HUES48 (cell line): ENCODE measurements at regions not wholly inside any gene's neighbourhood (a gene's known extent, or its start where the extent isn't known, plus 50 kb on each side); places are given as distances from the start of the nearest gene placed in this dataset.

ENCODE experiments used
- H3K27ac ChIP-seq: one replicate; pipeline ENCODE4 v1.7.0; 2013; ENCODE audit warnings: low read depth, low read length, inconsistent platforms
- H3K27me3 ChIP-seq: 2 replicates; pipeline ENCODE4 v1.6.1; 2013; ENCODE audit warnings: mild to moderate bottlenecking, low read length; ENCODE audit not compliant: control insufficient read depth, insufficient read depth
- H3K36me3 ChIP-seq: 2 replicates; pipeline ENCODE4 v1.6.1; 2013; ENCODE audit warnings: low read length; ENCODE audit not compliant: control insufficient read depth, insufficient read depth
- H3K4me1 ChIP-seq: 2 replicates; pipeline ENCODE4 v1.6.1; 2013; ENCODE audit warnings: mild to moderate bottlenecking, low read length; ENCODE audit not compliant: control insufficient read depth, insufficient read depth
- H3K4me3 ChIP-seq: 2 replicates; pipeline ENCODE4 v1.5.1; 2013; ENCODE audit warnings: mild to moderate bottlenecking, low read depth, low read length
- H3K9ac ChIP-seq: 2 replicates; pipeline ENCODE4 v1.6.1; 2013; ENCODE audit warnings: mild to moderate bottlenecking, low read depth, low read length, moderate library complexity
- H3K9me3 ChIP-seq: 2 replicates; pipeline ENCODE4 v1.6.1; 2013; ENCODE audit warnings: low read length; ENCODE audit not compliant: control insufficient read depth, insufficient read depth

DNA sequence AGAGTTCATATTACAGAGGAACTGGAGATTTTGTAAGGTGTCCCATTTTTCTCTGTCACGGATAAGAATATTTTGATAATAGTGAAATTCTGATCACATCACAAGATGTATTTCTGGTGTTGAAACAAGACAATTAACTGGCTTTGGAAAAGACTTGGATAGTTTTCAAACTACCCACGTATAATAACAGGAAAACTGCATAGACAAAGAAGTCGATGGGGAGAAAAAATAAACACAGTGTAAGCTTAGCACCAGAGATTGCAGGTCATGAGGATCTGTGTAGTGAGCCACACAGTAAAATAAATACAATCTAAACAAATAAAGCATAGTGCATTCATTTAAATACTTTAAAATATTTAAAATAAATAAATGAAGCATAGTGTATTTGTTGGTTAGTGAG is 452.3 kb upstream of the ADAMTS5 start:
- H3K36me3 ChIP-seq = no peaks in the 10 kb centered on the region
- no peak overlapping the region for H3K9ac ChIP-seq
- peaks cover 32% of the 10 kb centered on the region for H3K4me1 ChIP-seq
- H3K27ac ChIP-seq = no peak overlapping the region
- no peaks in the 10 kb centered on the region for H3K27me3 ChIP-seq
- no peaks in the 10 kb centered on the region for H3K9me3 ChIP-seq
- H3K4me3 ChIP-seq = no peak overlapping the region

DNA sequence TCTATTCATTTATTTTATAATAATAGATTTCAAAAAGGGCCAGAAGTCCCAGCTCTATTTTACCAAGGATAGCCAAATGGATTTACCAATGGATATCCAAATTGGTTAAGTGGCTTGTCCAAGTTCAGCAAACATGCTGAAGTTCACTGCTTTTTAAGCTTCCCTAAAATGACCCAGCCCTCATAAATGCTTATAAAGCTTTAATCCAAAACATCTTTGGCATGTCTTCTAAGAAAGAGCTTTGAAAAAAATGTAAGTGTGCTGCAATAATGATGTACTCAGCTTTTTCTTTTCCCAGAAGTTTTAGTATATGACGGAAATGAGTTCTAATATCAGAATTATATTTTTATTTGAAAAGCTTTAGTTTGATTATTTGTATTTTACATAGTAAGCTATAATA is 451.5 kb upstream of the ADAMTS5 start:
- Histone ChIP-seq H3K4me1 (peaks cover 32% of the 10 kb centered on the region), H3K36me3 (no peaks in the 10 kb centered on the region), H3K27ac (no peak overlapping the region), H3K4me3 (no peak overlapping the region), H3K9ac (no peak overlapping the region), H3K9me3 (no peaks in the 10 kb centered on the region), H3K27me3 (no peaks in the 10 kb centered on the region)

DNA sequence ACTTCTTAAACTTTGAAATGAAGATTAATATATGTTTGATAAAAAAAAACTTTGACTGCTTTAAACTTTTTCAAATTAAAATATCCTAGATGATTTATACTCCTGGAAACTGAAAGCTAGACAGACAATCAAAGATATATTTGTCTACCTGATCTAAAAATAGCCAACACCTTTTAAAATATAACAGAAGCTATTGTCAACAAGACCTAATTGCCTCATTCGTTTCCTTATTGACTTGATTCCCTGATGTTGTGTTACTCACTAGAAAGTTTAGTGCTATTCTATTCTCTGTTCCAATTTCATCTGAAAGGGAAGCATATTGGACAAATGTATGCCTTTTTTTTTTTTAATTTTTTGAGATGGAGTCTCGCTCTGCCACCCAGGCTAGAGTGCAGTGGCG is 445.6 kb upstream of the ADAMTS5 start:
- Histone ChIP-seq H3K27ac (no peak overlapping the region), H3K9me3 (no peaks in the 10 kb centered on the region), H3K27me3 (no peaks in the 10 kb centered on the region), H3K4me1 (peaks cover 27% of the 10 kb centered on the region), H3K4me3 (no peak overlapping the region), H3K9ac (no peak overlapping the region), H3K36me3 (no peaks in the 10 kb centered on the region)

DNA sequence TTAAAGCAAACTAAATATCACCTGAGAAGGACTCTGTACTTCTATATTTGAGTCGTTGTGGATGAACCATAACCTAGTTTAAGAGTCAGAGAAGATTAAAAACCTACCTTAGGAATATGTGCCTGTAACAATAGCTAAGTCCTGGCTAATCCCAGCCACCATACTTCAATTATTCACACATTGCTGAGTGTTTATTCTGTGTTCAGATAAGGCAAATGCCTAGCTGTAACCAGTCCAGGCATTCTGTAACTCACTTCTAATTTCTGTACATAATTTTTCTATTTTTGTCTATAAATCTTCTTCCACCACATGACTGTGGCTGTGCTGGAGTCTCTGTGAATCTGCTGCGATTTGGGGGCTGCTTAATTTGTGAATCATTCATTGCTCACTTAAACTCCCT is 441.9 kb upstream of the ADAMTS5 start:
- Histone ChIP-seq H3K27me3 (no peaks in the 10 kb centered on the region), H3K9ac (no peak overlapping the region)

GRCh38 chr21:27407271-27407670 is 440.4 kb upstream of the ADAMTS5 start:
- Histone ChIP-seq H3K27ac (no peak overlapping the region), H3K36me3 (no peaks in the 10 kb centered on the region), H3K4me3 (no peak overlapping the region), H3K9ac (no peak overlapping the region), H3K4me1 (peaks cover 6% of the 10 kb centered on the region), H3K27me3 (no peaks in the 10 kb centered on the region), H3K9me3 (no peaks in the 10 kb centered on the region)

More for the DNA sequence above, 441.9 kb upstream of the ADAMTS5 start:
- Histone ChIP-seq H3K4me1 (peaks cover 14% of the 10 kb centered on the region), H3K4me3 (no peak overlapping the region), H3K36me3 (no peaks in the 10 kb centered on the region), H3K9me3 (no peaks in the 10 kb centered on the region), H3K27ac (no peak overlapping the region)

DNA sequence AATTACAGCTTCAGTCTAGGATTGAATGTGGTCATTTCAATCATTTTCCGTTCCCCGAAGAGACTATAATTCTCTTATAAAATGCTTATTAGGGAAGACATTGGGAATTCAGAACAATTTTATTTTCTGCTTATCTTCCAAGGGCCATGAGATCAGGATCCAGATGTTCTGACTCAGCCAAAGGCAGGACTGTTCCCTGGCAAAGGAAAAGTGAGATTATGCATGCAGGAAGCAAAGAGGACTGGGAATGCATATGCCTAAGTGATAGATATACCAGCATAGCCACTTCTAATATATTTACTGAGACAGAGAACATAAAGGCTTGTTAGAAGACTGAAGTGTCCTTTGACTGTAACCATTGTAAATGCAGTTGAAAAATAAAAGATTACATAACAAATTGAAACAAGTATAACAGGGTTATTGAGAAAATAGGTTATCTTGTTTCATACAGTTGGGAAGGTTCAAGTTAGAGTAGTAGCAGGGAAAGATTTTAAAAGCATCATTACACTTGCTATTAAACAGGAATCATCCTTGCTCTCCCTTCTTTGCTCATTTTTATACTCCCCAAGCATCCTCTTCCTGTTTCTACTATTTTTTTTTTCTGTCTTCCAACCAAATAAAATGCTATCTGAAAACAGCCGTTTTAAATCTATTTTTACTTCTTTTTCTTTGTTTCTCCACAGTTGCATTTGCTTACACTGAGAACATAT is 439.6 kb upstream of the ADAMTS5 start:
- H3K27ac ChIP-seq = no peak overlapping the region
- peaks cover 6% of the 10 kb centered on the region for H3K4me1 ChIP-seq
- no peaks in the 10 kb centered on the region for H3K27me3 ChIP-seq
- no peaks in the 10 kb centered on the region for H3K36me3 ChIP-seq
- H3K4me3 ChIP-seq = no peak overlapping the region
- H3K9ac ChIP-seq = no peak overlapping the region
- no peaks in the 10 kb centered on the region for H3K9me3 ChIP-seq

GRCh38 chr21:27403011-27403410 is 436.1 kb upstream of the ADAMTS5 start:
- no peak overlapping the region for H3K27ac ChIP-seq
- H3K4me1 ChIP-seq = peaks cover 6% of the 10 kb centered on the region
- H3K4me3 ChIP-seq = no peak overlapping the region
- no peaks in the 10 kb centered on the region for H3K9me3 ChIP-seq
- no peaks in the 10 kb centered on the region for H3K27me3 ChIP-seq
- no peaks in the 10 kb centered on the region for H3K36me3 ChIP-seq
- H3K9ac ChIP-seq = no peak overlapping the region

GRCh38 chr21:27400045-27400444 is 433.2 kb upstream of the ADAMTS5 start:
- no peaks in the 10 kb centered on the region for H3K27me3 ChIP-seq
- H3K9me3 ChIP-seq = no peaks in the 10 kb centered on the region
- H3K36me3 ChIP-seq = no peaks in the 10 kb centered on the region
- no peak overlapping the region for H3K4me3 ChIP-seq
- no peak overlapping the region for H3K27ac ChIP-seq
- H3K4me1 ChIP-seq = no peaks in the 10 kb centered on the region
- H3K9ac ChIP-seq = no peak overlapping the region

DNA sequence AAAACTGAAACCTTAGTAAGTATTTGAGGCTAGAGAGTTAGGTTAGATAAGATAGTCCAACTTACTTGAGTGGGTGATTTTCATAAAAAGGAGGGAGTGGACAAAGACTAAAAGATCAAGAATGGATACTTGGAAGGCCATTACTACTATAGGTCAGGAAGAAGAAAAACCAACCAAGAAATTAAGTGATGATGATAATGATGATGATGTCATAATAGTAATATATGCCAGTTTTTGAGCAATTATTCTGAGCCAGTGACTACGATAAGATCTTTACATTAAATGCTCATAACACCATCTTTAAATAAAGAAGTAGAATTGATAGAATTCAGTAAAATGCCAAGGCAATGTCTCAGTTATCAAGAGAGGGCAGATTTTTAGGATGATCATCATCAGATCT is 430.7 kb upstream of the ADAMTS5 start:
- Histone ChIP-seq H3K9me3 (no peaks in the 10 kb centered on the region), H3K27me3 (no peaks in the 10 kb centered on the region), H3K27ac (no peak overlapping the region), H3K4me1 (no peaks in the 10 kb centered on the region), H3K9ac (no peak overlapping the region), H3K4me3 (no peak overlapping the region), H3K36me3 (no peaks in the 10 kb centered on the region)

- Histone ChIP-seq H3K9ac (no peak overlapping the region), H3K9me3 (no peaks in the 10 kb centered on the region), H3K27ac (no peak overlapping the region), H3K4me3 (no peak overlapping the region), H3K27me3 (no peaks in the 10 kb centered on the region), H3K4me1 (no peaks in the 10 kb centered on the region), H3K36me3 (no peaks in the 10 kb centered on the region)
Measured at GRCh38 chr21:27393726-27394125, 426.8 kb upstream of the ADAMTS5 start.

DNA sequence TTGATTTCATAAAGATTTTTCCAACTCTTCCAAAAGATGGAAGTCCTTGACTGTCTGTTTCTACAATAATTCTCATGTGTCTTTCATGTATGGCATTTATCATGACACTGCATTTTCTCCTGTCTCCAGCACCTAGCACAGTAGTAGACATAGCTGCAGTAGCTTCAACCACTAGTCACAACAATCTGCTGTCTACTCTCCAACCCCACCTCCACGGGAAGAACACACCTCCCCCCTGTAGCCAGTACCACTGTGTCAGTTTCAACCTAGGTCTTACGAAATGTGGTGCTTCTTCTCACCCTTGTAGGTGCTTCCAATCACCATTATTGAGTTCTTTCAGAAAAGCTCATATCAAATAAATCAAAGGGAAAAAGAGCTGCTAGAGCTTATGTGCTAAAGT is 425.1 kb upstream of the ADAMTS5 start:
- H3K9me3 ChIP-seq = no peaks in the 10 kb centered on the region
- H3K4me1 ChIP-seq = no peaks in the 10 kb centered on the region
- no peak overlapping the region for H3K27ac ChIP-seq
- H3K27me3 ChIP-seq = no peaks in the 10 kb centered on the region
- no peak overlapping the region for H3K9ac ChIP-seq
- no peak overlapping the region for H3K4me3 ChIP-seq
- H3K36me3 ChIP-seq = no peaks in the 10 kb centered on the region
